DMS 273 (cell line): ENCODE measurements at regions not wholly inside any gene's neighbourhood (a gene's known extent, or its start where the extent isn't known, plus 50 kb on each side); places are given as distances from the start of the nearest gene placed in this dataset.

ENCODE experiments used
- DNase-seq: peaks from one replicate; lab custom pipeline; 2025; ENCODE audit not compliant: unreplicated experiment; lab: John Stamatoyannopoulos, UW

- peak; percentile 85 for DNase-seq
These were observed 323.3 kb downstream of the RPS6KC1 start for GRCh38 chr1:213374369-213374768.

- no peak for DNase-seq
These were observed 324.0 kb downstream of the RPS6KC1 start for GRCh38 chr1:213375002-213375401.

GRCh38 chr1:213376862-213377372, 325.9 kb downstream of the RPS6KC1 start:
- DNase-seq: no peak

GRCh38 chr1:213380865-213381264, 329.8 kb downstream of the RPS6KC1 start:
- peak; percentile 15 for DNase-seq

- DNase-seq: peak; percentile 67
These were observed 330.6 kb downstream of the RPS6KC1 start for GRCh38 chr1:213381572-213382084.

- DNase-seq: no peak
These were observed 332.4 kb downstream of the RPS6KC1 start for GRCh38 chr1:213383465-213383864.

GRCh38 chr1:213385201-213385600, 334.2 kb downstream of the RPS6KC1 start:
- DNase-seq: no peak

- DNase-seq: no peak
These were observed 334.8 kb downstream of the RPS6KC1 start for GRCh38 chr1:213385806-213386324.

GRCh38 chr1:213387380-213388015, 336.5 kb downstream of the RPS6KC1 start:
- DNase-seq: no peak

GRCh38 chr1:213388199-213388598, 337.2 kb downstream of the RPS6KC1 start:
- no peak for DNase-seq

- DNase-seq: peak; percentile 8
These were observed 338.1 kb downstream of the RPS6KC1 start for GRCh38 chr1:213389061-213389581.

GRCh38 chr1:213391445-213391844, 340.4 kb downstream of the RPS6KC1 start:
- no peak for DNase-seq

GRCh38 chr1:213393860-213394259, 342.8 kb downstream of the RPS6KC1 start:
- no peak for DNase-seq

- no peak for DNase-seq
These were observed 343.8 kb downstream of the RPS6KC1 start for GRCh38 chr1:213394837-213395236.

- no peak for DNase-seq
These were observed 346.6 kb downstream of the RPS6KC1 start for GRCh38 chr1:213397638-213398037.

GRCh38 chr1:213399695-213400094, 348.7 kb downstream of the RPS6KC1 start:
- no peak for DNase-seq

GRCh38 chr1:213409208-213409631, 358.2 kb downstream of the RPS6KC1 start:
- no peak for DNase-seq

GRCh38 chr1:213409971-213410370, 358.9 kb downstream of the RPS6KC1 start:
- DNase-seq: no peak

- no peak for DNase-seq
These were observed 363.3 kb downstream of the RPS6KC1 start for GRCh38 chr1:213414346-213414745.

- DNase-seq: no peak
These were observed 363.9 kb downstream of the RPS6KC1 start for GRCh38 chr1:213414911-213415310.

GRCh38 chr1:213415691-213416380, 364.8 kb downstream of the RPS6KC1 start:
- DNase-seq: no peak
